ENCODE measurements at regions not wholly inside any gene's neighbourhood (a gene's known extent, or its start where the extent isn't known, plus 50 kb on each side); places are given as distances from the start of the nearest gene placed in this dataset.
"Not testable (repeated sequence)": the region's sequence is repeated elsewhere in the genome, so short reads cannot be mapped to it uniquely, and the experiment has no call there.

GRCh38 chr22:49512487-49513165 is 315.0 kb downstream of the BRD1 start:
- no peak for DNase-seq (ENCODE audit: low read depth in 2 of 2, low spot score in 1 of 2)

- not testable (repeated sequence) for DNase-seq (ENCODE audit: low read depth in 2 of 2, low spot score in 1 of 2)
Measured at GRCh38 chr22:49511393-49512189, 316.1 kb downstream of the BRD1 start.

- DNase-seq (ENCODE audit: low read depth in 2 of 2, low spot score in 1 of 2): no peak
Measured at GRCh38 chr22:49510718-49511117, 317.0 kb downstream of the BRD1 start.

GRCh38 chr22:49509016-49509415 is 318.7 kb downstream of the BRD1 start:
- no peak for DNase-seq (ENCODE audit: low read depth in 2 of 2, low spot score in 1 of 2)

GRCh38 chr22:49508561-49508960 is 319.1 kb downstream of the BRD1 start:
- DNase-seq (ENCODE audit: low read depth in 2 of 2, low spot score in 1 of 2): no peak

GRCh38 chr22:49507607-49508292 is 319.9 kb downstream of the BRD1 start:
- DNase-seq (ENCODE audit: low read depth in 2 of 2, low spot score in 1 of 2): no peak

- DNase-seq (ENCODE audit: low read depth in 2 of 2, low spot score in 1 of 2): no peak
Measured at GRCh38 chr22:49506010-49506400, 321.7 kb downstream of the BRD1 start.

GRCh38 chr22:49505337-49506009 is 322.2 kb downstream of the BRD1 start:
- no peak for DNase-seq (ENCODE audit: low read depth in 2 of 2, low spot score in 1 of 2)

GRCh38 chr22:49503896-49504521 is 323.7 kb downstream of the BRD1 start:
- no peak for DNase-seq (ENCODE audit: low read depth in 2 of 2, low spot score in 1 of 2)

- no peak for DNase-seq (ENCODE audit: low read depth in 2 of 2, low spot score in 1 of 2)
Measured at GRCh38 chr22:49503321-49503720, 324.4 kb downstream of the BRD1 start.

- DNase-seq (ENCODE audit: low read depth in 2 of 2, low spot score in 1 of 2): no peak
Measured at GRCh38 chr22:49502126-49502826, 325.4 kb downstream of the BRD1 start.

GRCh38 chr22:49500942-49501395 is 326.7 kb downstream of the BRD1 start:
- DNase-seq (ENCODE audit: low read depth in 2 of 2, low spot score in 1 of 2): no peak

GRCh38 chr22:49500076-49500460 is 327.6 kb downstream of the BRD1 start:
- no peak for DNase-seq (ENCODE audit: low read depth in 2 of 2, low spot score in 1 of 2)

- DNase-seq (ENCODE audit: low read depth in 2 of 2, low spot score in 1 of 2): no peak
Measured at GRCh38 chr22:49499433-49500075, 328.1 kb downstream of the BRD1 start.

- no peak for DNase-seq (ENCODE audit: low read depth in 2 of 2, low spot score in 1 of 2)
Measured at GRCh38 chr22:49497266-49497665, 330.4 kb downstream of the BRD1 start.

- DNase-seq (ENCODE audit: low read depth in 2 of 2, low spot score in 1 of 2): no peak
Measured at GRCh38 chr22:49494555-49494954, 333.1 kb downstream of the BRD1 start.

GRCh38 chr22:49492741-49493251 is 334.9 kb downstream of the BRD1 start:
- no peak for DNase-seq (ENCODE audit: low read depth in 2 of 2, low spot score in 1 of 2)

GRCh38 chr22:49492308-49492707 is 335.4 kb downstream of the BRD1 start:
- no peak for DNase-seq (ENCODE audit: low read depth in 2 of 2, low spot score in 1 of 2)

GRCh38 chr22:49491726-49492125 is 335.9 kb downstream of the BRD1 start:
- no peak for DNase-seq (ENCODE audit: low read depth in 2 of 2, low spot score in 1 of 2)

- DNase-seq (ENCODE audit: low read depth in 2 of 2, low spot score in 1 of 2): no peak
Measured at GRCh38 chr22:49491221-49491635, 336.4 kb downstream of the BRD1 start.

All from stimulated activated CD8-positive, alpha-beta memory T cell treated with anti-CD3 and anti-CD28 coated beads, Interleukin-4, amount 100 ng/mL, for 4 hours (primary cell).